GM18873 (cell line): ENCODE measurements at regions not wholly inside any gene's neighbourhood (a gene's known extent, or its start where the extent isn't known, plus 50 kb on each side); places are given as distances from the start of the nearest gene placed in this dataset.

Source experiments
- ATAC-seq: cut with Tn5 transposase; IDR thresholded peaks from one replicate; pipeline ENCODE4 v1.9.1; 2021; ENCODE audit warnings: mild to moderate bottlenecking, moderate library complexity, moderate number of reproducible peaks; ENCODE audit not compliant: unreplicated experiment, low FRiP score

DNA sequence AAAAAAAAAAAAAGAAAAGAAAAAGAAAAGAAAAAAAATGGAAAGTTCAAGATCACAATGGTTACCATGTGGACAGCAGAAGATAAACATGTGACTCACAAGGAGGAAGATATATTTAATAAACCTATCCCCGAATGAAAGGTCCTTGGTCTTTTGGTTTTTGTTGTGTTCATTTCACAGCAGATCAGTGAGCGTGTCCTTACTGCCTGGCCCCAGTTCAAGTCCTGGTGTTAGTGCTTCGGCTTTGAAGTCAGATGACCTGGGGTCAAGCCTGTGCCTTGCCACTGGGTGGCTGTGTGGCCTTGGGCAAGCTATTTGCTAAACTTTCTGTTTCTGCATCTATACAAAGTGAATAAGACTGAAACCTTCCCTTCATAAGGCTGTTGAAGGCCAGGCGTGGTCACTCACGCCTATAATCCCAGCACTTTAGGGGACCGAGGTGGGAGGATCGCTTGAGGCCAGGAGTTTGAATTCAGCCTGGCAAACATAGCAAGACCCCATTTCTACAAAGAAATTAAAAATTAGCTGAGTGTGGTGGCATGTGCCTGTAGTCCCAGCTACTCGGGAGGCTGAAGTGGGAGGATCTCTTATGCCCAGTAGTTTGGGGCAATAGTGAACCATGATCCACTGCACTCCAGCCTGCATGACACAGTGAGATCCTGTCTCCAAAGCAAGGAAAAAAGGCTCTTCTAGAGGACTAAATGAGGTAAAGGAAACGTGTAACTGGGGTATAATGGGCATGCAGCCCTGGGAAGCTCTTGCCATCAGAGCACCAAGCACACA is 94.5 kb upstream of the SPATA31D4 start:
- no peak for ATAC-seq

DNA sequence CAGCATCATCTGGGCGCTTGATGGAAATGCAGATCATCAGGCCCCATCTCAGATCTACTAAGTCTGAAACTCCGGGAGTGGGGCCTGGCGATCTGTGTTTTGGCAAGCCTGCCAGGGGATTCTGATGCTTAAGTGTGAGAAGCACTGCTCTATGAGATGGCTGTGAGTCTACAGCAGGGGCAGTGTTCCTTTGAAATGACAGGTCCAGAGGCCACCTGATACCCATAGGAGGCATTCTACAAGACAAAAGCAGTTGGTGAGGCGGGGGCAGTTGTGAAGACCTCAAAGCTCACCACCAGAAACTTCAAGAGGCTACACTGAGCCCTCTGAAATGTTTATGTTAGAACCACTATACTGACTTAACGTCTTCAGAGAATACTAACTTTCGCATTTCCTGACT is 86.9 kb upstream of the SPATA31D4 start:
- ATAC-seq = no peak

DNA sequence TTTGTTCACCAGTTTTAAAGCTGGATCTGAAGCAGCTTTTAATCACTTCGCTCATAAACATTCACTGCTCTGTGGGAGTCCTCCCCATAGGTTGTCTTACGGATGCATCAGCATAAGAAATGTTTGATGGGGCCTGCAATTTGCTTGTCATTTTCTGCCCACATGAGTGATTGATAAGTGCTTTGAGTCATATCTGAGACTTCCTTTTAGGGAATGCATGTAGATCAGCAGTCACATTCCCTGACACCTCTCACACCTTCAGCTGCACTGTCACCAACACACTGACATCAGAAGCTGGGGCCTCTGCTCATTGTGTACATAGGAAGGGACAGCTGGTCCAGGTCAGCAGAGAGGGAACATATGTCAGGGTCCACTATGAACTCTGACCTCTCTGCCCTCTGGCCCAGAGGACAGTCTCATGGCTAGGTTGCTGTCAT is 84.1 kb upstream of the SPATA31D4 start:
- ATAC-seq = no peak

DNA sequence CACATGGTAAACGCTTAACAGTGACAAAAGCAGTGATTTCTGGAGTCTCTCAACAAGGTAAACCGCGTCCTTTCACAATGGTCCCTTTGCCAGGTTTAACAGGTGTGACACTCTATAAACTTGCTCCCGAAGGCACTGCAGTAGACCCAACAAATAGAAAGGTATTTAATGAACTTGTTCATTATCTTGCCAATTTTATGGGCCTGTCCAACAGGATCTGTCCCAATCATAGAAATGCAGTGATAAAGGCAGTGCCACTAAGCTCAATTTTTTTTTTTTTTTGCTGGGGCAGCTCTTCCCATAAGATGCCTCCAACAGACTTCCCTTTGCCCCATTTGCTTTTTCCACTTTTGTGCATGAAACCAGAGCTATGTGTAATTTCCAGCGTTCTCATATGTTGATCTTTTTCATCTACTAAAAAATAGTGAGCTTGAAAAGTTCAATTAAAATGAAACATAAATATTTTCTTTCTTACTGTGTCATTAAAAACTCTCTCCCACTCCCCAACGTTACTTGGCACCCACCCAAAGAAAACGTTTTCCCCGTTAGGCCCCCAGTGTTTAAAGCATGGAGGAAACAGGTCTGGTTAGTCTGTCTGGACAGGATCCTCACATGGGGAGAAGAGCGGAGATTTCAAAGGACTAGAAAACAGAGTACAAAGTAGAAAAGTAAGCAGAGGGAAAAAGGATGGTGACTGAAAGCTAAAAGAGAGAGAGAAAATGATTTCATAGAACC is 80.9 kb upstream of the SPATA31D4 start:
- ATAC-seq = no peak

DNA sequence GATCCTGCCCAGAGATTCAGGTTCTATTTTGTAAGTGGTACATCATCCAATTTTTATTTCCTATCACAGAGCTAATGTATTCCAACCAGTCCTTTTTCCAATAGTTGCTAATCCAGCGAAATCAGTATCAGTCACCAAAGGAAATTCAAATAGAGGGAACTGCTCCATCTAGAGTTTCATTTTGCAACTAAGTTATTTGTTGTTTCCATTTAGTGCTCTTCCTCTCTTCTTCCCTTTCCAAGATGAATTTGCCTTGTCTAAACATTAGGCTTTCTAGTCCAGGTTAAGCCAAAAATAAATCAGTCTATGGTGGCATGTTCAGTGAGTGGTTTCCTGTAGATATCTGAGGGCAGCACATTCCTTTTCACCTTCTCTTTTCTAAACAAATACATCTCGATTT is 79.8 kb upstream of the SPATA31D4 start:
- no peak for ATAC-seq

DNA sequence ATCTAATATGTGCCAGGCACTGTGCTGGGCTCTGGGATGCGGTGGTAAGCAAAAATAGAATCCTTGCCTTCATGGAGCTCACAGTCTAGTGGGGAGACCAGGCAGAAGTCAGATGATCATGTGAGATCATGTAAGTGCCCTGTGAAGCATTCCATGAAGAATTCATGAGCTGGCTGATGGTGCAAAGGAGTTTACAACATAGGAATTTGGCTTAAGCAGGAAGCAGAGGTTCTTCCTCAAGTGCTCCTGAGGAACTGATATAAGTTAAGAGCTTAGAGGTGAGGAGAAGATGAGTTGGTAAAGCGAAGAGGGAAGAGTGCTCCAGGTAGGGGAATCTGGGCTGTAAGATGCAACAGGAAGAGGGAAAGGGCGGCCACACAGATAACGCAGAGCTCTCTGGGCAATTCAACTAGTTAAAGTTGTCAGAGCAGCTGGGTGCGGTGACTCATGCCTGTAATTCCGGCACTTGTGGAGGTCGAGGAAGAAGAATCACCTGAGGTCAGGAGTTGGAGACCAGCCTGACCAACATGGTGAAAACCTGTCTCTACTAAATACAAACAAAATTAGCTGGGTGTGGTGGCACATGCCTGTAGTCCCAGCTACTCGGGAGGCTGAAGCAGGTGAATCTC is 78.5 kb upstream of the SPATA31D4 start:
- no peak for ATAC-seq

DNA sequence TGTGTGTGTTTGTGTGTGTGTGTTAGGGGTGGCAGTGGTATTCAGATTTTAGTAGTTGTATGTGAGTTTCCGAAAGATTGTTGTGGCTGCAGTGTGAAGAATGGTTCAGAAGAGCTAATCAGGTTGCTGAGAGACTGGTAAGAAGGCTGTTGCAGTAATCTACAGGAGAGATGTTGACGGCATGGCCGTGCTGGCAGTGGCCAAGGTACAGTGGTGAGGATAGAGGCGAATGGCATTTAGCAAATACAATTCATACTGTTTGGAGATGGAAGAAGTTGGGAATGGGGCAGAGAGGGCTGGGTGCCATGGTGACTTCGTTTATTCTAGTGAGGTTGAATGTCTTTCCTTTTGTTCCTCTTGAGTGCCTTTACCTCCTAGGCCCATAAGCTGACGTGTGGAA is 77.5 kb upstream of the SPATA31D4 start:
- no peak for ATAC-seq

DNA sequence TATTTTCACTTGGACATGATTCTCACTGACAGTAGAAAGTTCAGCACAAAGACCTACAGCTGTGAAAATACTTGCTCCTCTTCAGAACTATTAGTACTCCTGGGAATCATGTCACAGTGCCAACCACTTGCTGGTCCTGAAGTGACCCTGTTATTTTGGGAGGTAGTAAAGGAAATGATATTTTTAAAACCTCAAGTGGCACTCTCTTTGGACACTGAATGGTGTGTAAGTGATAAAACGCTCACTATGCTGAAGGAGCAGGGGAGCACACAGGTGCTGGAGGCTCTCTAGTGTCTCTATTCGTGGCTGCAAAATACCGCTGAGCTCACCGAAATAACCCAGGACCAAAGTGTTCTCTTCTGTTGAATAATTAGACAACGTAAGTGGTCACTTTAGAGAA is 76.9 kb upstream of the SPATA31D4 start:
- no peak for ATAC-seq

DNA sequence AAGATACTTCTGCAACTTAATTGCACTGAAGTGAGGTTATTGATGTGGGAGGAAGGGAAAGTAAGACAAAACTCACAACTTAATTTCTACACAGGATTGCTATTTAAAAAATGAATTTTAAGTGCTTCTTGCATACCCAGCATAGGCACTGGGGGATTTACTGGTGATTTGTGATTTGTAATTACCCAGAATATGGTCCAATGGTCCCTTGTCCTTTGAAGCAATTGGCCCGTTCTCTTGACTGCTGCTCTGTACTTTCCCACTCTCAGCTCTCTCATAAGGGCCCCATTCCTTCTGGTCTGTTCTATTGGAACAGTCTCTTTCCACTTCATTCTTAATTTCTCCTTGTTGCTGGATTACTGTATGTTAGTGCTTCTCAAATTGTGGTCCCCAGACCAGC is 75.4 kb upstream of the SPATA31D4 start:
- no peak for ATAC-seq

DNA sequence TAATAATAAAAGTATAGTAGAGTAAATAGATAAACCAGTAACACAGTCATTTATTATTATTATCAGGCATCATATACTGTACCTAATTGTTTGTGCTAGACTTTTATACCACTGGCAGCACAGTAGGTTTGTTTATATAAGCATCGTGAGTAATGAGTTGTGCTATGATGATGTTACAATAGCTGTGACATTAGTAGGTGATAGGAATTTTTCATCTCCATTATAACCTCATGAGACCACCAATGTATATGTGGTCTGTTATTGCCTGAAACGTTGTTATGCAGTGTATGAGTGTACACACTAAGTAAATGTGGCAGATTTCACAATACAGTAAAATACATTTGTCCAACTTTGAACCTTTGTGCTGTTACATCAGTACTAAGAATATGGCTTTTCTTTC is 72.7 kb upstream of the SPATA31D4 start:
- no peak for ATAC-seq

DNA sequence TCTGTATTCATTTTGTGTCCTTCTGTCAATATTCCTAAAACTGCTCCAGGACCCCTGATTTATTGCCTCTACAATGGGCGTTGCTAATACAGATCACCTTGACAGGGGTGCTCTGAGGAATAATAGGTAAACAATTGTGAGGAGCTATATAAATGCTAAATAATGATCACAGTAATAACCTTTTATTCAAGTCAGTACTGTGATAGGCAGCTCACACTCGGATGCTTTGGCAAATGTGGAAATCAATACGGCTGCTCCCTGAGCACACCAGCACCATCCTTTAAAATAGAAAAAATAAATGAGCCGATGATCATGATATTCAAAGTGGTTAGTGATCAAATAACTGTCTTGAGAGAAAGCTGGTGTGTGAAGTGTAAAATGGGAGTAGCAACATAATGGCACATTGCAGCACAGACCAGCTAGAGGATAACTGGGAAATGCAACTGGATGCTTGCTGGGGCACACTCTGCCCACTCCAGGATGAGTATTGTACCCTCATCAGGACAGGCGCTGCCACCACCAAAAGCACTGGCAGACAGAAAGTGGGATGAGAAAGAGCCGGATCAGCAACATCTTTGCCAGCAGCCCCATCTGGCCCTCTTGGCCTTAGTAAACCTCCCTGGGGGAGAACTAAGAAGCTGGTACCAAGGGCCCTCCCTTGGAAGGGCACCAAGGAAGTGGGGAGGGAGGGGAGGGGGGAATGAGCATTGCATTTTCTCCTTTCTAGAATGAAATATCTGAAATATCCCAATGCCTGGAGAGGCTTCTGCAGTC is 69.4 kb upstream of the SPATA31D4 start:
- no peak for ATAC-seq

DNA sequence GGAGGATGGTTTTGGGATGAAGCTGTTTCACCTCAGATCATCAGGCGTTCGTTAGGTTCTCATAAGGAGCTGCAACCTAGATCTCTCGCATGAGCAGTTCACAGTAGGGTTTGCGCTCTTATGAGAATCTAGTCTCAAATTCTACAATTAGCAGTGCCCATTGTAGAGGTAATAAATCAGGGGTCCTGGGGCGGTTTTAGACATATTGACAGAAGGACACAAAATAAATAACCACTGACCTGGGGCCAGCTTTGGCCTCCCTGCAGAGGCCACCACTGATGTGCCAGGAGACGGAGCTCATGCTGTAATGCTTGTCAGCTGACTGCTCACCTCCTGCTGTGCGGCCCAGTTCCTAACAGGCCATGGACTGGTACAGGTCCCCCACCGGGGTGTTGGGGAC is 67.6 kb upstream of the SPATA31D4 start:
- ATAC-seq = no peak

DNA sequence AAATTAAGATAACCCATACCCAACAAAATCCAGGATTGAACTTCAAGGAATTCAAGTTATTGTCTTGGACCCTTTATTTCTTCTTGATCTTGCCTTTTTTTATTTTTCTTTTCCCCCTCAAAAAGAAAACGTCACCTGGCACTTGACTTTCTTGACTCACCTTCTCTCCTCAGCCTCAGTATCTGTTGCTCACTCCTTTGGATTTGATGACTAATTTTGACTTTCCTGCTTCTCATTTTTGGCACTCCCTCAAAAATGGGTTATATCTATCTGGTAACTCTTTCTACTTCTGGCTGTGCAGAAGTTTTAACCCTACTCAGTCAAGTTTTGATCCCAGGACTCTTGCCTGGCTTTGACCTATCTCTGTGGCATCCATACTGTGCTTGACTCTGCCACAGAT is 66.6 kb upstream of the SPATA31D4 start:
- no peak for ATAC-seq

DNA sequence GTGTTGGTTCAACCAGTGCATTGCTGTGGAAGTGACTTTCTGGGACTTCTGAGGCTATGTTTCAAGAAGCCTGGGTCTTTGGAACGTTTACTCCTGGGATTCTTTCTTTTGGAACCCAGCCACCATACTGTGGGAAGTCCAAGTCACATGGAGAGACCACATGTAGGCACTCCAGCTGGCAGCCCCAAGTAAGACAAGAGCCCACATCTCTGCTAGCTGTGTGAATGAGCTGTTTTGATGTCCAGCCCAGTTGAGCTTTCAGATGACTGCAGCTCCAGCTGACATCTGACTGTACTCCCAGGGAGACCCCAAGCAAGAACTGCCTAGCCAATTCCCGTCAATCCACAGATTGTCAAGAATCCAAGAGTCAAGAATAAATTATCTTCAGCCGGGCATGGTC is 60.1 kb upstream of the SPATA31D4 start:
- no peak for ATAC-seq

DNA sequence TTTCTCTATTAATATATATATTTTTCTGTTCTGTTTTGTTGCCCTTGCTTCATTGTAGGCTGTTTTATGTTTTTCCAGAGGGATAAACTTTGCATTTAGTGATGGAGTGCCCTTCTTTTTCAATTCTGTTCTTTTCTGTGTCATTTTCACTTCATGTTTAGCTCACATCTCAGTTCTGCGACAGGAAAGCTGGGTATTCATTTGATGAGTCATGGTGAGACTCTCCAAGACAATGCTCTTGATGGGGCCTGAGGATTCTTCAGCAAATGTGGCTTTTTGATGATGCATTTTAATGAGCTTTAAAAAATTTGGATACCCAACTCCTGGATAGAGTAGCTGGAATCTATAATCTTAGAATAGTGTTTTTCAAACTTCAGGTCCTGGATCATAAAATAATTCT is 56.5 kb upstream of the SPATA31D4 start:
- no peak for ATAC-seq

DNA sequence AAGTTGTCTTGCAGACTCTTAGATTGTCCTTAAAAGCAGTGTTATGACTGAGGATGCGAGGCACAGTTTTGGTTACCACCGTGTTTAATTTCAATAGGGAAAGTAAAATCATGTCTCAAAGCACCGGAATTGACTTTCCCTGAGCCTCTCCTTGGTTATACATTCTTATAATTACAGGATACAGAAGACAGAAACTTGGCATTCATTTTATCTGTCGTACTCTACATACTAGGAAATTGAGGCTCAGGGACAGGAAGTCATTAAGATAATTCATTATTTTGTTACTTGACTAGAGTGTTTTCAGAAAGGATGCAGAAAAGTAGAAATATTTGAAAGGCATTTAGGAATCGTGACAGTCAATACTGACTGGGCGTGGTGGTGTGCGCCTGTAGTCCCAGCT is 54.0 kb upstream of the SPATA31D4 start:
- no peak for ATAC-seq

DNA sequence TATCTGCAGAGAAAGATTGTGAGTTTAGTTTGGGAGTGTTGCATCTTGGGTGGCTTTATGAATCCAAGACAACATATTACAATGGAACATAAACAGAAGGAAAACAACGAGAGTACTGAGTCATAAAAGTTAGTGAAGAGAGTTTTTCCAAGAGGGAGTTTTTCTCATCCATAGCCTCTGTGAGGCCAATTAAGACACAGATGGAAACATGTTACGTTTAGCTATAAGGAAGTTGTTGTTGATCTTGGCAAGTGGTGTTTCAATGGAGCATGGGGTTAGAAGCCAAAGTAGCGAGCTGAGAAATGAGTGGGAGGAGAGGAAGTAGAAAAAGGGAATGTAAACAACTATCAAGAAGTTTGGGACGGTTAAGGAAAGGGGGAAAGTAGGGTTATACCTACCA is 53.3 kb upstream of the SPATA31D4 start:
- ATAC-seq = no peak

DNA sequence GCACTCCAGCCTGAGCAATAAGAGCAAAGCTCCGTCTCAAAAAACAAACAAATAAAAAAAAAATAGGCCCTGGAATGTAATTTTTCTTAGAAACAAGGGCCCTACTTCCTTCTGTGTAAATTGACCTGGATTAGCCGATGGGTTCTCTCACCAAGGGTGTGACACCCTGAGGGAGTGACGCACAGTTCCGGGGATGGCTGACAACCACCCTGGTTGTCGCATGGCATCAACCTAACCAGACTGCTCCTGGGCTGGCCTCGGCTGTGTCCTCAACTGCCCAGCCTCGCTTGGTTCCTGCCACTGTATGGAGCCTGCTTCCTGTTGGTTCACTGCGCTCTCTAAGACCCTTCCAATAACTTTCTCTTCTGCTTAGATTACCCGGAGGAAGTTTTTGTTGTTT is 51.2 kb upstream of the SPATA31D4 start:
- ATAC-seq = no peak
